ENCODE measurements at regions not wholly inside any gene's neighbourhood (a gene's known extent, or its start where the extent isn't known, plus 50 kb on each side); places are given as distances from the start of the nearest gene placed in this dataset.
A peak's percentile ranks its signal among the peaks of the same experiment; 100 is the strongest.

DNA sequence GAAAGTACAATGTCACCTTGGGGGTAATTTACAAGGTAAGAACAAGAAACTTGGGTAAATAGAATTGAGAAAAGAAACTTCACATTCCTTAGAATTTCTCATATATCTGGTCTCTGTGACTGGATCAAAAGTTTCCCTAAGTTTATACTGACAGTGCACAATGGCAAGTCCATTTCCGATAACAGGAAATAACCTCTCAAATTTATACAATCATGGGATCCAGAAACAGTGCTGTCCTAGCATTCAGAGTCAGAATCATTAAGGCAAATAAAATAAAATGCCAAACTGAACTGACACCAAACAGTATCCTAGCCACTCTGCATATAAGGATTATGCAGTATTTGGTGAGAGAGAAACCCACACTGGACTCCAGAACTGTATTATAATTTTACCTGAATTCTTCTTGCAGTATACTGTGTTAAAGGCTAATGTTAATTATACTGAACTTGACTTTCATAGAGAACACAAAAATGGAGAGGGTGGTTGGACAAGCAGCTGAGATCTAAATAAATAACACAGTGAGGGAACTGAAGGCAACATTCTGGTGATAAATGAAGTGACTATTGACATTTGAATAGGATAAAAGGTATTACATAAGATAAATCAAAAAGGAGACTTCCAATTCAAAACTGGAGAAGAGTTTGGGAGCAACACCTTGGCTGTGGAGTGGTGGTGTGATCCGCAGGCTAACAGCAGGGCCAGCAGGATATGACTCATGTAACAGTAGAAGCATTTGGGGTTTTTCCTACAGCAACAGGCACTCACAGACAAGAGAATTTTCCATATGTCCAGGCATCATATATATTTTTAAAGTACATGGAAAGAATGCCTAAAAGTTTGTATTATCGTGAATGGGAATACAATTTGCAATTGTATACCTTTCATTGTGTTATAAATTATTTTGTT is 932.5 kb upstream of the MIR17HG start:
- peak; percentile 24 for DNase-seq (ENCODE audit: low spot score)
- in situ Hi-C loops (cut with HindIII; ENCODE audit: low sequenced_read_pairs), result no loop called here

GRCh38 chr13:90415902-90416301 is 931.6 kb upstream of the MIR17HG start:
- no peak for DNase-seq (ENCODE audit: low spot score)
- in situ Hi-C loops (cut with HindIII; ENCODE audit: low sequenced_read_pairs), result no loop called here

DNA sequence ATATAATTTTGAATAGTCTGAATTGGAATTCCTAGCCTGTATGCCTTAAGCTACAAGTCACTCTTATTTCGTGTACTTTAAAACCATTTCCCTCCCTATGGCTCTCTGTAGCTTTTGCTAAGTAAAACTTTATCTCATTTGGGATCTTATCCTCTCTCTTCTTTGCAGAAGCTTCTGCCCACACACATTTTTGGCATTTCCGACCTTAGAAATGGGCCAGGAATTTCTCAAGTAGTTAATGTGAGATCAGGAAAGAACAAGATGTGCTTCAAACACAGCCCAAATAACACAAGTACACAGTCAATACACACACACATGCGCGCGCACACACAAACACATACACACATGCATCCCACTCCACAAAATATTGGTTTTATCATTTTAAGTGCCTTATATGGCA is 931.0 kb upstream of the MIR17HG start:
- peak; percentile 42 for DNase-seq (ENCODE audit: low spot score)
- in situ Hi-C loops (cut with HindIII; ENCODE audit: low sequenced_read_pairs), result no loop called here

GRCh38 chr13:90416938-90417337 is 930.5 kb upstream of the MIR17HG start:
- peak; percentile 29 for DNase-seq (ENCODE audit: low spot score)
- in situ Hi-C loops (cut with HindIII; ENCODE audit: low sequenced_read_pairs), result no loop called here

DNA sequence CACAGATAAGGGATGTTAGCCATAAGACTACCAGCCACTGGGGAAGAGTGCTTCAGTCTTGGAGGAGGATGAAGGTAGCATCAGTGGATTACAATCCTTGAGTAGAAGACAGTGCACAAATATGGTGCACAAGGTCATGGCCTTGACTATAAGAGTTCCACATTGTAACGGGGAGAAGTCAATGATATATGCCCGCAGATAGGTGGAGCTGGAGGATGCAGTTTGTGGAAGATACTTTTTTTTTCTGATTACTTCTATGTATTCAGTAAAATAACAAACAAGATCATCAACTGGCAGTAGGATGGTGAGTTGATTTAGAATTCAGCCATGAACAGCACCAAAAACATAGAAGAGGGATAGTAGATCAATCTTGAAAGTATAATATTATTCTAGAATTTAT is 926.8 kb upstream of the MIR17HG start:
- in situ Hi-C loops (cut with HindIII; ENCODE audit: low sequenced_read_pairs), result no loop called here
- DNase-seq (ENCODE audit: low spot score), result no peak

- in situ Hi-C loops (cut with HindIII; ENCODE audit: low sequenced_read_pairs), result no loop called here
- DNase-seq (ENCODE audit: low spot score), result no peak
Measured at GRCh38 chr13:90427322-90428272, 919.9 kb upstream of the MIR17HG start.

GRCh38 chr13:90428522-90429210 is 918.8 kb upstream of the MIR17HG start:
- DNase-seq (ENCODE audit: low spot score), result no peak
- in situ Hi-C loops (cut with HindIII; ENCODE audit: low sequenced_read_pairs), result no loop called here

- DNase-seq (ENCODE audit: low spot score), result no peak
- in situ Hi-C loops (cut with HindIII; ENCODE audit: low sequenced_read_pairs), result no loop called here
Measured at GRCh38 chr13:90430127-90430526, 917.4 kb upstream of the MIR17HG start.

DNA sequence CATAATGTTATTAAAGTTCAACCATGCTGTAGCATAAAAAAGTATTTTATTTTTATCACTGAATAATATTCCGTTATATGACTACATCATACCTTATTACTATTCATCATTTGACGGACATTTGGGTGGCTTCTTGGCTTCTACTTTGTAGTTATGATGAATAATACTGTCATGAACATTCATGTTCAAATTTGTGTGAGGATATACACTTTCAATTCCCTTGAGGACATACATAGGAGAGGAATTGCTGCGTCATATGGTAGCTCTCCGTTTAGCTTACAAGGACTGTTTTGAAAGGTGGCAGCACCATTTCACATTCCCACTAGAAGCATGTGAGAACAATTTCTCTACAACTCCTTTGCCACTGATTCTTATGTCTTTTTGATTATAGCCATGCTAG is 910.8 kb upstream of the MIR17HG start:
- DNase-seq (ENCODE audit: low spot score), result no peak
- in situ Hi-C loops (cut with HindIII; ENCODE audit: low sequenced_read_pairs), result no loop called here

- no peak for DNase-seq (ENCODE audit: low spot score)
- in situ Hi-C loops (cut with HindIII; ENCODE audit: low sequenced_read_pairs), result no loop called here
Measured at GRCh38 chr13:90438576-90438975, 908.9 kb upstream of the MIR17HG start.

DNA sequence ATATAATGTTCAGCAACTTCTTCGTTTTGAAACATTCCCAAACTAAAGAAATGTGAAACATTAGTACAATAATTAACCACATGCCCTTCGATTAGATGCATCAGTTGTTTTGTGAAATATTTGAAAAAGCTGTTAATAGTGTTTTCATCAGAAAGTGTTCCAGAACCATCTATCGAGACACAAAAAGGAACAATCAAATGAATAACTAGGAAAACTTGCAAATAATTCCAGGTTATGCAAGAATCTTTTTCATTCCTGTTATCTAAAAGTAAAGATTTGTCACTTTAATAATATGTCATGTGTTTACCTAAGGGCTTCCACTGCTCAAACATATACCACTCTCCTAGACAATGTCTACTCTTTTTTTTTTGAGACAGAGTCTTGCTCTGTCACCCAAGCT is 904.2 kb upstream of the MIR17HG start:
- no peak for DNase-seq (ENCODE audit: low spot score)
- in situ Hi-C loops (cut with HindIII; ENCODE audit: low sequenced_read_pairs), result no loop called here

GRCh38 chr13:90444232-90444631 is 903.3 kb upstream of the MIR17HG start:
- DNase-seq (ENCODE audit: low spot score), result no peak
- in situ Hi-C loops (cut with HindIII; ENCODE audit: low sequenced_read_pairs), result no loop called here

DNA sequence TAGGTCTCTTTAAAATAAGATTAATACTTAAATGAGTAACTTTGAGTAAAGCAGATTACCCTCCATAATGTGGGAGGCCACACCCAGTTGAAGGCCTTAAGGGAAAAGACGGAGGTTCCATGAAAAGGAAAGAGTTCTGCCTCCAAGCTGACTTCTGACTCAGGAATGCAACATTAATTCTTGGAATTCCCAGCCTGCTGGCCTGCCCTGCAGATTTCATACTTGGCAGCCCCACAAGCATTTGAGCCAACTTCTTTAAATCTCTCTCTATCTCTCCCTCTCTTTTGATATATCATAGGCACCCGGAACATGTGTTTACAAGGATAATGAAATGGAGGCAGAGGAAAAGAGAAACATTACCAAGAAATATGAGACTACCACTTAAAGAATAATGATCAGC is 902.3 kb upstream of the MIR17HG start:
- peak; percentile 33 for DNase-seq (ENCODE audit: low spot score)

GRCh38 chr13:90447034-90447733 is 900.3 kb upstream of the MIR17HG start:
- in situ Hi-C loops (cut with HindIII; ENCODE audit: low sequenced_read_pairs), result no loop called here
- no peak for DNase-seq (ENCODE audit: low spot score)

More for the DNA sequence above, 902.3 kb upstream of the MIR17HG start:
- in situ Hi-C loops (cut with HindIII; ENCODE audit: low sequenced_read_pairs), result no loop called here

DNA sequence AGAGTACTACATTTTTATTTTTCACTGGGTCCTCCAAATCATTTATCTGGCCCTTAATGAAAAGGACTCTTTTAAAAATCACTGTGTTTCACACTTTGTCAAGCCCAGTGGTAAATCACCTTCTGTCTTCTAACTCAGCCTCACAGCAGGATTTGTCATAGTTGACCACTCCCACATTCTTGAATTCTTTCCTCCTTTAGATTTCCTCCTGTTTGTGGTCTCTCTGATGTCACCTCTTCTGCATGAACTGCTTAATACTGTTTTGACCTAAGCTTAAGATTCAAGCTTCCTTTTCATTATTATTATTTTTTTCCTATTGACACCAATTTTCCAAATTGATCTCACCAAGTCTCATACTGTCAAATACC is 899.8 kb upstream of the MIR17HG start:
- DNase-seq (ENCODE audit: low spot score), result peak; percentile 30
- in situ Hi-C loops (cut with HindIII; ENCODE audit: low sequenced_read_pairs), result no loop called here

DNA sequence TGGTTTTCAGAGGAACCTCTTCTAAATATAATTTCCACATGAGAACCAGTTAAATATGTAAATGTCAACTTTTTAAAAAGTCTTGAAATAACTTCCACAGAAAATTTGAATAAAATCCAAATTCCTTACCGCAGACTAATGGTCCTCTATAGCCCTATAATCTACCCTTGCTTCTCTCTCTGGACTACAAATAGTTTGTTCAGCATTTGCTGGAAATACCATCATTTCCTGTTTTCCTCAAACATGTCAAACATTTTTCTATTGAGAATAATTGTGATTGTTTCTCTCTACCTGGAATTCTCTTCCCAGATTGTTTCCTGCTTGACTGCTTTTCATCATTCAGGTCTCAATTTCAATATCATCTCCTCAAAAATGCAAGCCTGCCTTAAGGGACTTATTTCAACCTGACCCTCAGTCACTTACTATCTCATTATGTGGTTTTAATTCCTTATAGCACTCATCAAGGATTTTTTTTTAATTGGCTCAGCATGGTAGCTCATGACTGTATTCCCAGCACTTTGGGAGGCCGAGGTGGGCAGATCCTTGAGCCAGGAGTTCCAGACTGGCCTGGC is 898.9 kb upstream of the MIR17HG start:
- peak; percentile 16 for DNase-seq (ENCODE audit: low spot score)
- in situ Hi-C loops (cut with HindIII; ENCODE audit: low sequenced_read_pairs), result no loop called here

DNA sequence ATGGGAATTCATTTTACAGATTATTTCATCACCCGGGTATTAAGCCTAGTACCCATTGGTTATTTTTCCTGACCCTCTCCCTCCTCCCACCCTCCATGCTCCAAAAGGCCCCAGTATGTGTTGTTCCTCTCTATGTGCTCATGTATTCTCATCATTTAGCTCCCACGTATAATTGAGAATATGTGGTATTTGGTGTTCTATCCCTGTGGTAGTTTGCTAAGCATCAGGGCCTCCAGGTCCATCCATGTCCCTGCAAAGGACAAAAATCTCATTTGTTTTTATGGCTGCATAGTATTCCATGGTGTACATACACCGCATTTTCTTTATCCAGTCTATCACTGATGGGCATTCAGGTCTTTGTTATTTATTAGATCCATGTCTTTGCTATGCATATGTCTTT is 894.1 kb upstream of the MIR17HG start:
- in situ Hi-C loops (cut with HindIII; ENCODE audit: low sequenced_read_pairs), result no loop called here
- no peak for DNase-seq (ENCODE audit: low spot score)

- in situ Hi-C loops (cut with HindIII; ENCODE audit: low sequenced_read_pairs), result no loop called here
- no peak for DNase-seq (ENCODE audit: low spot score)
Measured at GRCh38 chr13:90454002-90454636, 893.4 kb upstream of the MIR17HG start.
